IgD-negative memory B cell (primary cell): ENCODE measurements at regions not wholly inside any gene's neighbourhood (a gene's known extent, or its start where the extent isn't known, plus 50 kb on each side); places are given as distances from the start of the nearest gene placed in this dataset.
A peak's percentile ranks its signal among the peaks of the same experiment; 100 is the strongest.
"Not testable (repeated sequence)": the region's sequence is repeated elsewhere in the genome, so short reads cannot be mapped to it uniquely, and the experiment has no call there.

Experiments used
- H3K27ac Mint-ChIP-seq, 3 donors: one replicate each; pipeline ENCODE4 v1.8.0; 2020 to 2022; ENCODE audit warnings: mild to moderate bottlenecking in 3 of 3, mixed read lengths in 3 of 3, moderate library complexity in 1 of 3
- H3K27me3 Mint-ChIP-seq: one replicate; pipeline ENCODE4 v1.8.0; 2021; ENCODE audit warnings: mixed read lengths
- H3K36me3 Mint-ChIP-seq: one replicate; pipeline ENCODE4 v1.8.0; 2020; ENCODE audit warnings: mild to moderate bottlenecking, mixed read lengths
- H3K4me1 Mint-ChIP-seq, 3 donors: one replicate each; pipeline ENCODE4 v1.8.0; 2020 to 2022; ENCODE audit warnings: mixed read lengths in 3 of 3, mild to moderate bottlenecking in 1 of 3
- H3K4me3 Mint-ChIP-seq, 4 donors: one replicate each; pipeline ENCODE4 v1.8.0; 2020 to 2022; ENCODE audit warnings: mild to moderate bottlenecking in 4 of 4, mixed read lengths in 4 of 4, moderate library complexity in 3 of 4
- H3K9me3 Mint-ChIP-seq, 3 donors: one replicate each; pipeline ENCODE4 v1.8.0; 2020 to 2021; ENCODE audit warnings: mixed read lengths in 3 of 3, mild to moderate bottlenecking in 1 of 3

DNA sequence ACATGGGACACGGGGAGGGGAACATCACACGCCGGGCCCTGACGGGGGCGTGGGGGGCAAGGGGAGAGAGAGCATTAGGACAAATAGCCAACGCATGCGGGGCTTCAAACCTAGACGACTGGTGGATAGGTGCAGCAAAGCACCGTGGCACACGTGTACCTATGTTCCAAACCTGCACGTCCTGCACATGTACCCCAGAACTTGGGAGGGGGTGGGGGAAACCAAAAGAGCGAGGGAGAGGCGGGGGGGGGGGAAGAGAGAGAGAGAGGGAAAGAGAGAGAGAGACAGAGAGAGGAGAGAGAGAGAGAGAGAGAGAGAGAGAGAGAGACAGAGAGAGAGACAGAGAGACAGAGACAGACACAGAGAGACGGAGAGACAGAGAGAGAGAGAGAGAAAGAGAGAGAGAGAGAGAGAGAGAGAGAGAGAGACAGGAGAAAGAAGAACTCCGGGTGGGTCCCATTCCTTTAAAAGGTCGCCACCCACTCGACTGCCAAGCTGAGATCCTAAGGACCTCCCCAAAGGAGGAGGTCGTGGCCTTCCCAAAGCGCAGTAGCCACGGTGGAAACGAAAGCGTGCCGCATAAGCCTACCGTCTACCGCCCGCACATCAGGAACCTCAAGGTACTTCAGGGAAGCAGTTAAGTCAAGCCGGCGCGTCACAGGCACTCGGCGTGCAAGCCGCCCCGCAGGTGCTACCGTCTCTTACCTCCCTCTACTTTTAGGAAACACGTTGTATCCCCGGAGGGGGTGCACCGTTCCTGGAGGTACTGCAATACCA, 65.7 kb upstream of the RNU2-1 start:
- not testable (repeated sequence) for H3K9me3 Mint-ChIP-seq, H3K4me1 Mint-ChIP-seq, H3K4me3 Mint-ChIP-seq, H3K27me3 Mint-ChIP-seq, H3K27ac Mint-ChIP-seq, H3K36me3 Mint-ChIP-seq

DNA sequence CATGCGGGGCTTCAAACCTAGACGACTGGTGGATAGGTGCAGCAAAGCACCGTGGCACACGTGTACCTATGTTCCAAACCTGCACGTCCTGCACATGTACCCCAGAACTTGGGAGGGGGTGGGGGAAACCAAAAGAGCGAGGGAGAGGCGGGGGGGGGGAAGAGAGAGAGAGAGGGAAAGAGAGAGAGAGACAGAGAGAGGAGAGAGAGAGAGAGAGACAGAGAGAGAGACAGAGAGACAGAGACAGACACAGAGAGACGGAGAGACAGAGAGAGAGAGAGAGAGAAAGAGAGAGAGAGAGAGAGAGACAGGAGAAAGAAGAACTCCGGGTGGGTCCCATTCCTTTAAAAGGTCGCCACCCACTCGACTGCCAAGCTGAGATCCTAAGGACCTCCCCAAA, 55.9 kb upstream of the RNU2-1 start:
- H3K4me1 Mint-ChIP-seq, H3K27ac Mint-ChIP-seq, H3K4me3 Mint-ChIP-seq, H3K27me3 Mint-ChIP-seq, H3K36me3 Mint-ChIP-seq, H3K9me3 Mint-ChIP-seq: not testable (repeated sequence)

DNA sequence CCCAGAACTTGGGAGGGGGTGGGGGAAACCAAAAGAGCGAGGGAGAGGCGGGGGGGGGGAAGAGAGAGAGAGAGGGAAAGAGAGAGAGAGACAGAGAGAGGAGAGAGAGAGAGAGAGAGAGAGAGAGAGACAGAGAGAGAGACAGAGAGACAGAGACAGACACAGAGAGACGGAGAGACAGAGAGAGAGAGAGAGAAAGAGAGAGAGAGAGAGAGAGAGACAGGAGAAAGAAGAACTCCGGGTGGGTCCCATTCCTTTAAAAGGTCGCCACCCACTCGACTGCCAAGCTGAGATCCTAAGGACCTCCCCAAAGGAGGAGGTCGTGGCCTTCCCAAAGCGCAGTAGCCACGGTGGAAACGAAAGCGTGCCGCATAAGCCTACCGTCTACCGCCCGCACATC, 49.8 kb upstream of the RNU2-1 start:
- H3K9me3 Mint-ChIP-seq, H3K27ac Mint-ChIP-seq, H3K4me1 Mint-ChIP-seq, H3K36me3 Mint-ChIP-seq, H3K27me3 Mint-ChIP-seq: not testable (repeated sequence)
- peak overlapping the region in 1 of 4 donors; percentile 39 for H3K4me3 Mint-ChIP-seq
